ENCODE measurements at regions not wholly inside any gene's neighbourhood (a gene's known extent, or its start where the extent isn't known, plus 50 kb on each side); places are given as distances from the start of the nearest gene placed in this dataset.
"Not testable (repeated sequence)": the region's sequence is repeated elsewhere in the genome, so short reads cannot be mapped to it uniquely, and the experiment has no call there.

DNA sequence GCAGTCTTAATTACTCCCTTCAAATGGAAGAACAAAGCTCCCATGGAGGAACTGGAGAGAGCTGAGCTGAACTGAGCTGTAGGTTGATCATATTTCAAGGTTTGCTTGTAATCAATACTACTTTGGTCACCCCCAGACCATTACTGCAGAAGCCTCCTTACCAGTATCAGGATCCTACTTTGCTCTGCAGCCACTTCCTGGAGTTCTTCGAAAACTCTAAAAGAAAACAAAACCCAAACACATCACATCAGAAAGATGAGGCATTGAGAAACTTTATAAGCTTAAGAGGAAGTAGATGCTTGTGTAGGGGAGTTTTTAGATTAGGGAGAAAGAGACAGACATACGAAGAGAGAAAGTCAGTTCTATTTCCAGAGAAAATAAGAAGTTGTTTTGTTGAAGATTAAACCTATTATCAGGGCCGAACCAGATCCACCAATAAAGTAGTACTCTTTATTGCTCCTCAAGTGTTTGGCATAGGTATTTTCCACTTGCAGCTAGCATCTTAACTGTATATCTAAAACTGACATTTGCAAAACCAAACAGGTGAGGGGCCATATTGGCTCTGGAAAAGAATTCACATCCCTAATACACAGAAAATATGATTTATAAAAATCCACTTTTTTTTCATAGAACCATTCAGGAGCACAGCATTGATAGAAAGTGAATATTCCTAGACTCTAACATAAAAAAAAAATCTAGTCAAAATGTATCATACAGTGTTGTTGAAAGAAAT, 166.9 kb upstream of the KLF7 start:
- DNase-seq: peak; percentile 75 to 92

DNA sequence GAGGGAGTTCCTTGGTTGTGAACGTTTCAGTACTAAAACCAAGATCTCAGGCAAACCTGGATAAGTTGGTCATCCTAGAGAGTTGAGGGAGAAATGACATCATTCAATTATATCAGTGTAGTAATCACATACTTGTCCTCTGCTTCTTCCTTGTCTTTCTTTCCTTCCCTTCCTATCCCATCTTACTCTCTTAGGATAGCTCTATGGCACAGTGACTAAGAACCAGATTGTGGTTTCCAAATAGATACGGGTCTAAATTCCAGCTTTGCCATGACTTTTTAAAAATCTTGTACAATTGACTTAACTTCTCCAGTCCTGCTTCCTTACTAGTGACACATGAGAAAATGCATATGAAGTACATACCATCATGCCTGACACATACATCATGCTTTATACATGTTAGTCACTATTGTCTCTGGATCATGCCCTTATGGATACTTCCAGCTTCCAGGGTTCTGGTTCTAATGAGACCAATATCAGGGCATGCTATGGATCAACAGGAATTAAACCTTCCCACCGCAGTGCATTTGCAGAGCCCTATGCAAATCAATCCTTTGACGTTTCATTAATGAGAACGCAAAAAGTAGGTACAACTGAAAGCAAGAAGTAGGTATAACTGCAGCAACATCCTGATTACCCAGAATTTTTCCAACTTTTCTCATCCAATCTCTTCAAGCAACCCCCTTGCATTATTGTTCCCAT, 168.0 kb upstream of the KLF7 start:
- DNase-seq: no peak

GRCh38 chr2:207334301-207334623, 168.5 kb upstream of the KLF7 start:
- DNase-seq: no peak

DNA sequence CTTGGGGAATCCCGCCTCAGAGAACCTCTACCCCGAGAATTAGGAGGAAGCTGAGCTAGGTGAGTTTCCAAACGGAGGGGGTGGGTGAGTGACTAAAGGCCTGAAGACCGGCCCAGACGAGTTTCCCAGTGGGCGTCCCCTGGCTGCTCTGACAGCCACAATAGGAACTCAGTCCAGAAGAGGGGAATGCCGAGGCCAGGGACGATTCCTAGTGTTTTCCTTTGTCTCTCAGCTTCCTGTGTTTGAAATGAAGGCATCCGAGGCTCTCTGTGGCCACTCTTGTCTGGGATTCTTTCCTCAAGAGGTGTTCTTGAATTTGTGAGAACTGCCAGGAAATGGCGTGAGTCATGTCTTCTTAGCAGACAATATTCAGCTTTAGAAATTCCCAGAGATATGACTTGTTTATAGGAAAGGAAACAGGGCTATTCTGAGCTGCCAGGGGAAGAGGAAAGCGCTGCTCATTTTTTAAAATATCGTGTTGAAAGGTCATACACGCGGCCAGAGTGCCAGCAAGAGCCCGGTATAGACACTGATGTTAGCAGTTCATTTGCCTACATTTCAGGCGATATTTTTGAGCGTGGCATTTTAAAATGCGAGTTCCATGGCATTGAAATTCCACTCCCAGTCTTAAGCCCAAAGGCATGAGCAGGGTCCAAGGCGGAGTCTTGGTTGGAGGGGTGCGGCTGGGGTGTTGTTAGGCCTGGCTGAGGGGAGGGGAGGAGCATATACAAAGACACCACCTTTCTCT, 169.1 kb upstream of the KLF7 start:
- DNase-seq: peak; percentile 88 to 99

DNA sequence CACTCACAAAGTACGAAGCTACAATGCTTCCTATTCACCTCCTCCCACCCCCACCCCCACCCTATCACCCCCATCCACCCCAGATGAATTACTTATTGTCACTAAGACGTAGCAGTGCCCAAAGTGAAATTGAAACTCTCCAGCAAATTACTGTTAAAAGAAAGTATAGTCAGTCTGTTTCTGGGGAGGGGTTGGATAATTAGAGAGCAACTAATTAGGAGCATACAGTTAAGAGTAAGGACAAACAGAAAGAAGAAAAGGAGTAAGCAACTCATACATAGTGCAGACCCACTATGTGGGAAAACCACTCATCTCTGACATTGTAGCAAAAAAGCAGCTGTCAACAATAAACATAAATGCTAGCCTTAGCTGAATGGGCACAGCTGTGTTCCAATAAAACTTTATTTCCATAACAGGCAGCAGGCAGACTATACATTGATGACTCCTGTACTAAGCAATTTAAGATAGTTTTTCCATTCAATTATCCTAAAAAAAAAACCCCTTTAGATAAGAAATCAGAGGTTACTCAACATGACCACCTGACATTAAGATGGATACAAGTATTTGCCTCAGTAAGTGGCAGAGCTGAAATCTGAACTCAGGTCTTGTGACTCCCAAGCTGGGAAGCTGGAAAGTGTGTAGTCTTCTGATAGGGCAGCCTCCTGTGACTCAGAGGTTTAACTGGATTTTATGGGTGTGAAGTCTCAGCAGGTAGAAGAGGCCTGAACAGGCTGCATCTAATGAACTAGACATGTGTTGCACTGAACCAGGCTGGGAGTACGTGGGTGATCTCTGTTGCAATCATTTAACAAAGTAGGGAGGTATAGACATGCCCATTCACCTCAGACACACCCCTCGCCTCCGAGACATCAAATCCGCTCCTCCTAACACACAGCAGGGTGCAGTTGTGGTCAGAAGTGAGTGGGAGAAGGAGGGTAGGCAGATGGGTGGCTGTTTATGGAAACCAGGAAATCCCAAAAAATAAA, 171.8 kb upstream of the KLF7 start:
- peak; percentile 83 to 99 for DNase-seq

DNA sequence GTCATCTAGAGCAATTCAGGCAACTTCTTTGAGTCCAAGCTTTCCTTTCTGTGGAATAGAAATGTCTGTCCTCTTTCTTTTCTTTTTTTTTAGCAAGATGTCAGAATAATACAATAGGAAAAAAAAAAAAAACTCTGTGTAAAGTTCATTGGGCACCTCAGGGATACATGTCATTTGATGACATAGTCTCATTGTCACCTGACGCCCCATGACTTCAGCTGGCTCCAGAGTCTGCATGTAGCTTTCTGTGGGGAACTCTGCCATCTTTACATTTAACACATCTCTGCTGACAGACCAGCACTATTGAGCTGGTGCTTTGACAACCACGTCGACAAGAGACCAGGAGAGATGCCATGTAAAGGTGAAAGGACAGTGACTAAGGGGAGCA, 172.5 kb upstream of the KLF7 start:
- DNase-seq: no peak

DNA sequence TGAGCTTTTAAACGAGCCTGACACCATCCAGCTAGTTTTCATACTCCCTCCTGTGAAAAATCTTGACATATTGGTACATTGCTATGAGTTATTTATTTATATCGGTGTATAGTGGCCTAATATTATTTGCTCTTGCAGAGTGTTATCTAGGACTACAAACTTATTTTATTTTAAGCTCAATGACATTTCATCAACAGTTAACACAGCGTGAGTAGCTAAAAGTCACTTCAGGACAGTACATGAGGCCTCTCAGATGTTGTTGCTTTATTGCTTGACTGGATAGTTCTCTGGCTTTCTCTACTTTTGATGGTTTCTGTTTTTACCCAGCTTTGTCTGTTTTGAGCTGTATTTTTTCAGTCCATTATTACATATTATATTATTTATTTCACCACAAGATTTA, 172.9 kb upstream of the KLF7 start:
- no peak for DNase-seq

- DNase-seq: no peak
These were observed 175.5 kb upstream of the KLF7 start for GRCh38 chr2:207341112-207341750.

GRCh38 chr2:207341804-207342203, 176.1 kb upstream of the KLF7 start:
- DNase-seq: no peak

DNA sequence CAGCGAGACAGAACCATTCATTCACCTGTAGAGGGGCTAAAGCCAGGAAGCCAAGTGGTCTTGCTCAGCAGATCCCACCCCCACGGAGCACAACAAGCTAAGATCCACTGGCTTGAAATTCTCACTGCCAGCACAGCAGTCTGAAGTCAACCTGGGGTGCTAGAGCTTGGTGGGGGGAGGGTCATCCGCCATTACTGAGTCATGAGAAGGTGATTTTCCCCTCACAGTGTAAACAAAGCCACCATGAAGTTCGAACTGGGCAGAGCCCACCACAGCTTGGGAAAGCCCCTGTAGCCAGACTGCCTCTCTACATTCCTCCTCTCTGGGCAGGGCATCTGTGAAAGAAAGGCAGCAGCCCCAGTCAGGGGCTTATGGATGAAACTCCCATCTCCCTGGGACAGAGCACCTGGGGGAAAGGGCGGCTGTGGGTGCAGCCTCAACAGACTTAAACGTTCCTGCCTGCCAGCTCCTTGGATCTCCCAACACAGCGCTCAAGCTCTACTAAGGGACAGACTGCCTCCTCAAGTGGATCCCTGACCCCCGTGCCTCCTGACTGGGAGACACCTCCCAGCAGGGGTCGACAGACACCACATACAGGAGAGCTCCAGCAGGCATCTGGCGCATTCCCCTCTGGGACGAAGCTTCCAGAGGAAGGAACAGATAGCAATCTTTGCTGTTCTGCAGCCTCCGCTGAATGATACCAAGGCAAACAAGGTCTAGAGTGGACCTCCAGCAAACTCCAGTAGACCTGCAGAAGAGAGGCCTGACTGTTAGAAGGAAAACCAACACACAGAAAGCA, 179.0 kb upstream of the KLF7 start:
- not testable (repeated sequence) for DNase-seq

GRCh38 chr2:207351171-207351570, 178.6 kb upstream of the CREB1 start:
- no peak for DNase-seq

- DNase-seq: no peak
These were observed 176.6 kb upstream of the CREB1 start for GRCh38 chr2:207352978-207353671.

DNA sequence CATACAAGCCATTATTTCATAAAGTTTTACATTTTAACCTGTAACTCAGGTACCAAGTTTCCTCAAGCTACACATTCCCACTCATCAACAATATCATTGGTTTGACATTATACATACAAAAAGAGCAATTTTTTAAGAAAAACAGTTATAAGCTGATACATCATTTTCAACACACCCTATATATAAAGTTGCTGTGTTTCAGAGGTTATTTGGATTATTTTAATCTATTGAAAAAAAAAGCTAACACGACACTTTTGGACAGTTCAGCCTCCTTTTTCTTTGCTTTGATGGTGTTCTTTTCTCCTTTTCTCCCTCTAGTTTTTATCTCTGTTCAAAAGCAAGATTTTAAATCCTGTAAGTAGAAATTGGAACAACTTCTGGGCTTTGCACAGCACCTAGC, 175.9 kb upstream of the CREB1 start:
- no peak for DNase-seq

DNA sequence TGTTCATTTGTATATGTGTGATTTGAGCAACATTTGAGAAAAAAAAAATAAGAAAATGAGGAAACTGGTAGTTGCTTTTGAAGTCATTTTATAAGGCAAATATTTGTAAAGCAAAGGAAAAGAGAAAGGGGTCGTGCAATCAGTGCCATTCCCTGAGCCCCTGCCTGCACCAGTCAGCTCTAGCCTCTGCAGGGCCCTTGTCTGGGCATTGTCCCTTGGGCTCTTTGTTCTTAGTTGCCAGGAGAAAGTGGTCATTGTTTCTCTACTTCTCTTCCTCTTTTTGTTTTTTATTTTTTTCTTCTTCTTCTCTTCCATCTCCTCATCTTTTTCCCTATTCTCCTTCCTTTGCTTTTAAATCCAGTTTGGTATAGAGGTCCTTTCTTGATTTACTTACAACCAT, 175.3 kb upstream of the CREB1 start:
- DNase-seq: no peak

DNA sequence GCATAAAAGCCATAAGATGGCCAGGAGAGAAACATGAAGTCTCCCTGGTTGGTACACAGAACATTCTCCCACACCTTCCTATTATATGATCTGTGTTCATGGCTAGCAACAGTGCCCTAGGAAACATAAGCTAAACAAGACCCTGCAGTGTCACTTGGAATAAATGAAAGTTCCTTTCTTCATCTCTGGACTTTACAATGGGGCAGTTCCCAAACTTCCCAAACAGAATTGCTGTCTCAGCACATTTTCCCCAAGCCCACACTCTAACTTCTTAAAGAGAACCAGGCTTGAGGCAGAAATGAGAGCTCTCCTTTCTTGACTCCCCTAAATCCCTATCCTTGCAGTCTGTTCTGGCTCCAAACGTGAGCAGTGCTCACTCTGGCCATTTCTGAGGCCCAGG, 173.2 kb upstream of the CREB1 start:
- DNase-seq: peak; percentile 44 to 62

DNA sequence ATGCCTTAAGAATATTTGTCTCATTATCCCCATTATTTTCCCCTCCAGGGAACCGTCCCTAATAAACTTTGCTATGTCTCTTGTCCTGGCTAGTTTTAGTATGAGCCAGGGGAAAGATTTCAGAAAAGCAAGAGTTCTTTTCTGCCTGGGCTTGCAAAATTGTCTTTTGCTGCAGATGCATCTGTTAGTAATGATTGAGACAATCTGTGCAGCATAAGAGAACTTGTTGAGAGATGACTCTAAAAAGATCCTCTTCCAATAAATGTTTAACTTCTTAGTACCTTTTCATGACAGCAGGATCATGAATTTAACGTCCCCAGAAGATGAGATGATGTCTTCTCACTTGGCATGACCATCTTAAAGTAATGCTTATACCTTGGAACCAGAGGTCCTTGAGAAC, 172.5 kb upstream of the CREB1 start:
- no peak for DNase-seq

DNA sequence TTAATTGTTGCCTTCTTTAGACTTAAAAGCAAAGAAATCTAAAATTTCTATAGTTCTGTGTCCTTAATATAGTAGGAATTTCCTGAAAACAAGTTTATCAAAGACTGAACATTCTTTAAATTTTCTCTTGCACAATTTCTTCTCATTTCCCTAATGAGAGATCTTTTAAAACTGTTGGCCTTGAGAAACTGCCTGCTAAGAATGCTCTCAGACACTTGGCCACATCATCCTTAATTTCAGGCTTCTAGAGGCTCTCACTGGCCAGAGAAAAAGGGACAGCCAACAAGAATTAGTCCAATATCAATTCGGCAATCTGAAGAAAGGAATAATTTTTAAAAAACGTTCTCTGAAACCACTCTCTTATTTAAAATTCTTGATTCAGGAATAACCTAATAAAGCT, 167.0 kb upstream of the CREB1 start:
- DNase-seq: no peak

GRCh38 chr2:207363761-207364290, 165.9 kb upstream of the CREB1 start:
- DNase-seq: no peak

DNA sequence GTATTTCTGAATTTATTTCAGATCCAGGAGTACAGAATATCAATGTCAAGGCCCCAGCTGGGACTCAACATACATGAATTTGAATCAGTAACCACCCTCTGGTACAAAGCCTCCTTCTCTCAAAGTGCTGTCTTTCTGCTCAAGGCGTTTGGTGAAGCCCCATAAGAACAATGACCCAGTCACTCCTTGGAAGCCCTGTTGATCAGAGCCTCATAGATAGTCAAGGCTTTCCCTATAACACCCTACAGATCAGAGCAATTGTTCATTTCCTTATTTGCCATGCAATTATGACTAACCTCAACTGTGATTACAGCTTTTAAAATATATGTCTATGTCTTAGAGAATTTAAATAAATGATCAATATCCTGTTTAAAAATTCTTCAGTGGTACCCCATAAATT, 159.1 kb upstream of the CREB1 start:
- no peak for DNase-seq

DNA sequence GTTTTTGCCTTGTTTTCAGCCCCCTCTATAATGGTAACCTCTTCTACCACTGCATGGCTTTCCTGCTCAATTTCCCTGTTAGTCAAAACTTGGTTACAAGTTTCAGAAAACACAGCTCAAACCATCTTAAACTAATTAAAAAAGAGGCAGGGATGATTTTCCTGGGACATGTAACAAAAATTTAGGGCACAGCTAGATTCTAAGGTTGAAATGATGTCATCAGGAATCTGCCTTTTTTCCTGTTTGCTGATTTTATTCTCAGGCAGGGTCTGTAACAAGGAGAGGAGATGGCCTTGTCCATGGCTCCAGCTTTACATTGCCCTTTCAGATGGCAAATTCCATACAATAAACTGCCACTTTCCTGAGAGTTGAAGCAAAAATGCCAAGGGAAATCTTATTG, 157.9 kb upstream of the CREB1 start:
- no peak for DNase-seq

GRCh38 chr2:207372483-207372882, 157.3 kb upstream of the CREB1 start:
- no peak for DNase-seq
